ENCODE measurements at regions not wholly inside any gene's neighbourhood (a gene's known extent, or its start where the extent isn't known, plus 50 kb on each side); places are given as distances from the start of the nearest gene placed in this dataset.
"Not testable (repeated sequence)": the region's sequence is repeated elsewhere in the genome, so short reads cannot be mapped to it uniquely, and the experiment has no call there.

- ChIA-PET POLR2A (no interaction called here), CTCF (no interaction called here)
- DNase-seq (ENCODE audit: low read depth, low spot score) (no peak), ATAC-seq (no peak)
- H3K27ac ChIP-seq (ENCODE audit: low read length), result peak overlapping the region; percentile 36; the same call in 1 of the 2 replicates
- H3K9me3 ChIP-seq (ENCODE audit: control insufficient read depth, insufficient read depth, low read depth, low read length), result no peaks in the 10 kb centered on the region
- in situ Hi-C loops (cut with HindIII; ENCODE audit: low pct_unique_long_range_greater_than_20kb, low sequenced_read_pairs) (no loop called here), intact Hi-C loops (cut with micrococcal nuclease; ENCODE audit: unreplicated experiment) (no loop called here)
- BruUV-seq (replicated peaks), result no TSS peak
- no peaks in the 10 kb centered on the region for H3K27me3 ChIP-seq (ENCODE audit: control insufficient read depth, insufficient read depth, low read length)
- H3K4me1 ChIP-seq (ENCODE audit: control insufficient read depth, insufficient read depth, low read length), result 0 out of 2 replicates have a peak, but pooled peaks cover 3% of the 10 kb centered on the region
- H3K4me3 ChIP-seq (ENCODE audit: low read depth in 2 of 2, low read length in 2 of 2), result no peak overlapping the region
- TF ChIP-seq SIN3A (IDR thresholded peaks at IDR 0.05; ENCODE audit: borderline replicate concordance, insufficient read depth, low read depth, low read length) (no peak), POLR2AphosphoS5 (IDR thresholded peaks at IDR 0.05; ENCODE audit: low read depth, low read length) (no peak), CTCF (IDR thresholded peaks at IDR 0.05) (no peak), TCF7L2 (IDR thresholded peaks at IDR 0.05; ENCODE audit: low read depth, low read length) (no peak)
- TF ChIP-seq, protein P1, sequence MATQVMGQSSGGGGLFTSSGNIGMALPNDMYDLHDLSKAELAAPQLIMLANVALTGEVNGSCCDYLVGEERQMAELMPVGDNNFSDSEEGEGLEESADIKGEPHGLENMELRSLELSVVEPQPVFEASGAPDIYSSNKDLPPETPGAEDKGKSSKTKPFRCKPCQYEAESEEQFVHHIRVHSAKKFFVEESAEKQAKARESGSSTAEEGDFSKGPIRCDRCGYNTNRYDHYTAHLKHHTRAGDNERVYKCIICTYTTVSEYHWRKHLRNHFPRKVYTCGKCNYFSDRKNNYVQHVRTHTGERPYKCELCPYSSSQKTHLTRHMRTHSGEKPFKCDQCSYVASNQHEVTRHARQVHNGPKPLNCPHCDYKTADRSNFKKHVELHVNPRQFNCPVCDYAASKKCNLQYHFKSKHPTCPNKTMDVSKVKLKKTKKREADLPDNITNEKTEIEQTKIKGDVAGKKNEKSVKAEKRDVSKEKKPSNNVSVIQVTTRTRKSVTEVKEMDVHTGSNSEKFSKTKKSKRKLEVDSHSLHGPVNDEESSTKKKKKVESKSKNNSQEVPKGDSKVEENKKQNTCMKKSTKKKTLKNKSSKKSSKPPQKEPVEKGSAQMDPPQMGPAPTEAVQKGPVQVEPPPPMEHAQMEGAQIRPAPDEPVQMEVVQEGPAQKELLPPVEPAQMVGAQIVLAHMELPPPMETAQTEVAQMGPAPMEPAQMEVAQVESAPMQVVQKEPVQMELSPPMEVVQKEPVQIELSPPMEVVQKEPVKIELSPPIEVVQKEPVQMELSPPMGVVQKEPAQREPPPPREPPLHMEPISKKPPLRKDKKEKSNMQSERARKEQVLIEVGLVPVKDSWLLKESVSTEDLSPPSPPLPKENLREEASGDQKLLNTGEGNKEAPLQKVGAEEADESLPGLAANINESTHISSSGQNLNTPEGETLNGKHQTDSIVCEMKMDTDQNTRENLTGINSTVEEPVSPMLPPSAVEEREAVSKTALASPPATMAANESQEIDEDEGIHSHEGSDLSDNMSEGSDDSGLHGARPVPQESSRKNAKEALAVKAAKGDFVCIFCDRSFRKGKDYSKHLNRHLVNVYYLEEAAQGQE (IDR thresholded peaks at IDR 0.05; ENCODE audit: insufficient read depth in 1 of 2, low read depth in 2 of 2, low read length in 1 of 2), result no peak
- H3K36me3 ChIP-seq (ENCODE audit: control insufficient read depth, insufficient read depth, low read length), result no peaks in the 10 kb centered on the region
Observed at GRCh38 chr11:91067666-91068065, 844.8 kb upstream of the CHORDC1 start.

GRCh38 chr11:91066456-91067047 is 843.7 kb upstream of the CHORDC1 start:
- DNase-seq (ENCODE audit: low read depth, low spot score) (no peak), ATAC-seq (no peak)
- no peaks in the 10 kb centered on the region for H3K27me3 ChIP-seq (ENCODE audit: control insufficient read depth, insufficient read depth, low read length)
- TF ChIP-seq TCF7L2 (IDR thresholded peaks at IDR 0.05; ENCODE audit: low read depth, low read length) (no peak; the same call in 1 of the 2 replicates), SIN3A (IDR thresholded peaks at IDR 0.05; ENCODE audit: borderline replicate concordance, insufficient read depth, low read depth, low read length) (no peak), CTCF (IDR thresholded peaks at IDR 0.05) (no peak), POLR2AphosphoS5 (IDR thresholded peaks at IDR 0.05; ENCODE audit: low read depth, low read length) (no peak)
- TF ChIP-seq, protein P1 (IDR thresholded peaks at IDR 0.05; ENCODE audit: insufficient read depth in 1 of 2, low read depth in 2 of 2, low read length in 1 of 2), result no peak
- no peak overlapping the region for H3K4me3 ChIP-seq (ENCODE audit: low read depth in 2 of 2, low read length in 2 of 2)
- H3K4me1 ChIP-seq (ENCODE audit: control insufficient read depth, insufficient read depth, low read length), result 0 out of 2 replicates have a peak, but pooled peaks cover 3% of the 10 kb centered on the region
- in situ Hi-C loops (cut with HindIII; ENCODE audit: low pct_unique_long_range_greater_than_20kb, low sequenced_read_pairs), result no loop called here
- H3K36me3 ChIP-seq (ENCODE audit: control insufficient read depth, insufficient read depth, low read length), result no peaks in the 10 kb centered on the region
- ChIA-PET CTCF (no interaction called here), POLR2A (no interaction called here)
- BruUV-seq (replicated peaks), result no TSS peak
- no peak overlapping the region for H3K27ac ChIP-seq (ENCODE audit: low read length)
- H3K9me3 ChIP-seq (ENCODE audit: control insufficient read depth, insufficient read depth, low read depth, low read length), result no peaks in the 10 kb centered on the region
- intact Hi-C loops (cut with micrococcal nuclease; ENCODE audit: unreplicated experiment), result no loop called here

- POLR2A ChIA-PET; intact Hi-C loops (cut with micrococcal nuclease; ENCODE audit: unreplicated experiment); H3K36me3 ChIP-seq (ENCODE audit: control insufficient read depth, insufficient read depth, low read length); H3K27me3 ChIP-seq (ENCODE audit: control insufficient read depth, insufficient read depth, low read length); H3K4me1 ChIP-seq (ENCODE audit: control insufficient read depth, insufficient read depth, low read length); CTCF ChIA-PET; in situ Hi-C loops (cut with HindIII; ENCODE audit: low pct_unique_long_range_greater_than_20kb, low sequenced_read_pairs); DNase-seq (ENCODE audit: low read depth, low spot score); H3K9me3 ChIP-seq (ENCODE audit: control insufficient read depth, insufficient read depth, low read depth, low read length); BruUV-seq (replicated peaks); H3K27ac ChIP-seq (ENCODE audit: low read length); H3K4me3 ChIP-seq (ENCODE audit: low read depth in 2 of 2, low read length in 2 of 2); ATAC-seq: not testable (repeated sequence)
Observed at GRCh38 chr11:91063399-91063798, 840.5 kb upstream of the CHORDC1 start.
